ENCODE measurements at regions not wholly inside any gene's neighbourhood (a gene's known extent, or its start where the extent isn't known, plus 50 kb on each side); places are given as distances from the start of the nearest gene placed in this dataset.

DNA sequence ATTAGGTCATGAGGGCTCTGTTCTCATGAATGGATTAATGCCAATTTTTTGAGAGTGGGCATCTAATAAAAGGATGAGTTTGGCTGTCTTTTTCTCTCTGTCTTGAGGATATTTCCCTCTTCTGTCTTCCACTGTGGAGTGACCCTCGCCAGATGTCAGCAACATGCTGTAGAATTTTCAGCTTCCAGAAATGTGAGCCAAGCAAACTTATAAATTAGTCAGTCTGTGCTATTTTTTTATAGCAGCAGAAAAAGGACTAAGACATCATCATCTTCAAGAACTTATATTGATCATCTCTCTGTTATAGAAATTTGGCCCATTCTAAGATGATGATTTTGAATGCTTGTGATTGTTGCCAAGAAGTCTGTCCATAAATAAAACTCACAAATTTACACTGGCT lies 431.4 kb downstream of the FGF9 start:
- TF ChIP-seq CTCF (conservative IDR thresholded peaks at IDR 0.05; ENCODE audit: low read length), result no peak
- TF ChIP-seq EZH2phosphoT487 (IDR thresholded peaks at IDR 0.05; ENCODE audit: borderline replicate concordance), result no peak
